ENCODE measurements at regions not wholly inside any gene's neighbourhood (a gene's known extent, or its start where the extent isn't known, plus 50 kb on each side); places are given as distances from the start of the nearest gene placed in this dataset.

- TF ChIP-seq, protein P1, sequence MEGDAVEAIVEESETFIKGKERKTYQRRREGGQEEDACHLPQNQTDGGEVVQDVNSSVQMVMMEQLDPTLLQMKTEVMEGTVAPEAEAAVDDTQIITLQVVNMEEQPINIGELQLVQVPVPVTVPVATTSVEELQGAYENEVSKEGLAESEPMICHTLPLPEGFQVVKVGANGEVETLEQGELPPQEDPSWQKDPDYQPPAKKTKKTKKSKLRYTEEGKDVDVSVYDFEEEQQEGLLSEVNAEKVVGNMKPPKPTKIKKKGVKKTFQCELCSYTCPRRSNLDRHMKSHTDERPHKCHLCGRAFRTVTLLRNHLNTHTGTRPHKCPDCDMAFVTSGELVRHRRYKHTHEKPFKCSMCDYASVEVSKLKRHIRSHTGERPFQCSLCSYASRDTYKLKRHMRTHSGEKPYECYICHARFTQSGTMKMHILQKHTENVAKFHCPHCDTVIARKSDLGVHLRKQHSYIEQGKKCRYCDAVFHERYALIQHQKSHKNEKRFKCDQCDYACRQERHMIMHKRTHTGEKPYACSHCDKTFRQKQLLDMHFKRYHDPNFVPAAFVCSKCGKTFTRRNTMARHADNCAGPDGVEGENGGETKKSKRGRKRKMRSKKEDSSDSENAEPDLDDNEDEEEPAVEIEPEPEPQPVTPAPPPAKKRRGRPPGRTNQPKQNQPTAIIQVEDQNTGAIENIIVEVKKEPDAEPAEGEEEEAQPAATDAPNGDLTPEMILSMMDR (conservative IDR thresholded peaks at IDR 0.05) = no peak
- no peaks in the 10 kb centered on the region for H3K27me3 Mint-ChIP-seq (ENCODE audit: insufficient read depth)
- H3K27ac Mint-ChIP-seq = no peak overlapping the region
- H3K4me1 Mint-ChIP-seq = no peaks in the 10 kb centered on the region
- Histone ChIP-seq H3K27me3 (ENCODE audit: control insufficient read depth, insufficient read depth, low read length, poor library complexity, severe bottlenecking) (no peaks in the 10 kb centered on the region), H3K4me1 (ENCODE audit: control insufficient read depth, insufficient read depth, low read length) (no peaks in the 10 kb centered on the region), H3K27ac (ENCODE audit: low read depth, low read length) (no peak overlapping the region), H3K4me3 (ENCODE audit: low read length) (no peak overlapping the region), H3K9me3 (ENCODE audit: control insufficient read depth, low read length) (no peaks in the 10 kb centered on the region), H3K9ac (ENCODE audit: extremely low read depth, low read length, poor library complexity, severe bottlenecking) (no peak overlapping the region), H3K36me3 (ENCODE audit: control insufficient read depth, insufficient read depth, low read length) (no peaks in the 10 kb centered on the region)
- WGBS, 2 experiments (ENCODE audit: insufficient coverage in 1 of 2, insufficient read length in 1 of 2) = 100% methylated on average over 1 of the region's 1 CpG; no CpG with 5 or more reads in 1 of the 2 experiments
- no peaks in the 10 kb centered on the region for H3K9me3 Mint-ChIP-seq
- DNase-seq = no peak
- no peaks in the 10 kb centered on the region for H3K36me3 Mint-ChIP-seq (ENCODE audit: low read depth)
- H3K4me3 Mint-ChIP-seq = no peak overlapping the region
Measured at GRCh38 chr6:141346535-141346934, 786.2 kb upstream of the GJE1 start.

- no peak for DNase-seq
- H3K36me3 ChIP-seq (ENCODE audit: control insufficient read depth, insufficient read depth, low read length) = no peaks in the 10 kb centered on the region
- no peak overlapping the region for H3K4me3 ChIP-seq (ENCODE audit: low read length)
- Mint-ChIP-seq H3K4me3 (no peak overlapping the region), H3K27ac (no peak overlapping the region), H3K9me3 (no peaks in the 10 kb centered on the region), H3K27me3 (ENCODE audit: insufficient read depth) (no peaks in the 10 kb centered on the region), H3K36me3 (ENCODE audit: low read depth) (no peaks in the 10 kb centered on the region), H3K4me1 (no peaks in the 10 kb centered on the region)
- H3K9ac ChIP-seq (ENCODE audit: extremely low read depth, low read length, poor library complexity, severe bottlenecking) = no peak overlapping the region
- no peaks in the 10 kb centered on the region for H3K27me3 ChIP-seq (ENCODE audit: control insufficient read depth, insufficient read depth, low read length, poor library complexity, severe bottlenecking)
- H3K4me1 ChIP-seq (ENCODE audit: control insufficient read depth, insufficient read depth, low read length) = no peaks in the 10 kb centered on the region
- H3K9me3 ChIP-seq (ENCODE audit: control insufficient read depth, low read length) = no peaks in the 10 kb centered on the region
- 80% methylated on average over 2 of the region's 2 CpGs; no CpG with 5 or more reads in 1 of the 2 experiments for WGBS, 2 experiments (ENCODE audit: insufficient coverage in 1 of 2, insufficient read length in 1 of 2)
- TF ChIP-seq, protein P1 (conservative IDR thresholded peaks at IDR 0.05) = no peak
- H3K27ac ChIP-seq (ENCODE audit: low read depth, low read length) = no peak overlapping the region
Measured at GRCh38 chr6:141337191-141337590, 795.5 kb upstream of the GJE1 start.

- H3K4me1 Mint-ChIP-seq = no peaks in the 10 kb centered on the region
- WGBS, 2 experiments (ENCODE audit: insufficient coverage in 1 of 2, insufficient read length in 1 of 2) = 93 to 100% methylated on average over 1 to 3 of the region's 4 CpGs
- no peaks in the 10 kb centered on the region for H3K27me3 Mint-ChIP-seq (ENCODE audit: insufficient read depth)
- H3K27me3 ChIP-seq (ENCODE audit: control insufficient read depth, insufficient read depth, low read length, poor library complexity, severe bottlenecking) = no peaks in the 10 kb centered on the region
- no peaks in the 10 kb centered on the region for H3K36me3 Mint-ChIP-seq (ENCODE audit: low read depth)
- H3K9ac ChIP-seq (ENCODE audit: extremely low read depth, low read length, poor library complexity, severe bottlenecking) = no peak overlapping the region
- no peak overlapping the region for H3K27ac ChIP-seq (ENCODE audit: low read depth, low read length)
- H3K9me3 Mint-ChIP-seq = no peaks in the 10 kb centered on the region
- no peak overlapping the region for H3K4me3 ChIP-seq (ENCODE audit: low read length)
- H3K4me3 Mint-ChIP-seq = no peak overlapping the region
- no peak for DNase-seq
- TF ChIP-seq, protein P1 (conservative IDR thresholded peaks at IDR 0.05) = no peak
- no peaks in the 10 kb centered on the region for H3K9me3 ChIP-seq (ENCODE audit: control insufficient read depth, low read length)
- no peak overlapping the region for H3K27ac Mint-ChIP-seq
- no peaks in the 10 kb centered on the region for H3K36me3 ChIP-seq (ENCODE audit: control insufficient read depth, insufficient read depth, low read length)
- H3K4me1 ChIP-seq (ENCODE audit: control insufficient read depth, insufficient read depth, low read length) = no peaks in the 10 kb centered on the region
Measured at GRCh38 chr6:141335477-141336273, 797.0 kb upstream of the GJE1 start.

Measured in endodermal cell (in vitro differentiated cells).